ENCODE measurements at regions not wholly inside any gene's neighbourhood (a gene's known extent, or its start where the extent isn't known, plus 50 kb on each side); places are given as distances from the start of the nearest gene placed in this dataset.

DNA sequence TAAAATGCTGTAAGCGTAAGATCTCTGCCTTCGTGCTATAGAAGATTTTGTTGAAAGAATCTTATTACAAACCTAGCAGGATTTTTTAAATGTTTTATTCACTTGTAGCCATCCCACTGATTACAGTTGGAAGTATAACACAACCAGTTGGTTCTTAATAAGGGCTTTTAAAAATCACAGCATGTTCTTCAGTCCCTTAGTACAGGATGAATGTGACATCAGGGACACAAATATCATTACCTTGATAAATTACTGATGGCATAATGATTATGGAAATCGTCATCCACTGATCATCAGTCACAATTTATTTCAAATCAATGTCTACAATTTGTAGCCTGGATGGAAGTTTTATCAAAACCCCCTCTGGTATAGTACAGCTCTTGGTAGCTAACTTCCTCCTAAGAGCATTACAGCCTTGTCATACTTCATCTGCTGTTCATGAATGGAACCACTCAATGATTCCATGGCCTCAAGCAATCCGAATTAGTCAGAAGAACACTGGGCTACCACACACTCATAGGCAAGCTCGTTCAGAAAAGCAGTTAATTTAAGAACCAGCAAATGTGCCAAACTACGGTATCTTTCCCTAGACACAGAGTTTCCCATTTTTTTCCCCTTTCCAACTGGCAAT lies 389.2 kb upstream of the TENM3 start:
- TF ChIP-seq POLR2A (IDR thresholded peaks at IDR 0.05; ENCODE audit: low read length) = no peak
- no peak for TF ChIP-seq GATA1 (IDR thresholded peaks at IDR 0.05; ENCODE audit: low read depth, low read length)

All from erythroblast (primary cell).